Panc1 (cell line): ENCODE measurements at regions not wholly inside any gene's neighbourhood (a gene's known extent, or its start where the extent isn't known, plus 50 kb on each side); places are given as distances from the start of the nearest gene placed in this dataset.

ENCODE experiments used
- POLR2AphosphoS5 ChIP-seq: IDR thresholded peaks from 2 replicates; pipeline ENCODE4 v1.6.1; 2012; ENCODE audit warnings: mild to moderate bottlenecking, low read depth, low read length, moderate library complexity
- SIN3A ChIP-seq: IDR thresholded peaks from 2 replicates; pipeline ENCODE4 v1.6.1; 2012; ENCODE audit warnings: low read depth, mild to moderate bottlenecking, low read length, moderate library complexity, borderline replicate concordance; ENCODE audit not compliant: insufficient read depth
- TCF7L2 ChIP-seq: IDR thresholded peaks from 2 replicates; pipeline ENCODE4 v1.6.1; 2011; ENCODE audit warnings: mild to moderate bottlenecking, low read depth, low read length, inconsistent platforms
- TF ChIP-seq, protein P1 (sequence below), 2 experiments: IDR thresholded peaks; 2 replicates each; pipeline ENCODE4 v1.6.1; 2011 to 2012; ENCODE audit warnings: low read depth in 2 of 2, control low read depth in 1 of 2, low read length in 1 of 2, mild to moderate bottlenecking in 1 of 2, moderate library complexity in 1 of 2; ENCODE audit not compliant: insufficient read depth in 1 of 2
- TF ChIP-seq, protein P2 (sequence below): fragments of 450-650 bp; IDR thresholded peaks from 2 replicates; pipeline ENCODE4 v1.5.1; 2017; ENCODE audit warnings: mild to moderate bottlenecking

GRCh38 chr5:104815212-104815611 is 1252.6 kb upstream of the NUDT12 start:
- TF ChIP-seq POLR2AphosphoS5 (no peak), TCF7L2 (no peak), SIN3A (no peak)
- TF ChIP-seq, protein P1, sequence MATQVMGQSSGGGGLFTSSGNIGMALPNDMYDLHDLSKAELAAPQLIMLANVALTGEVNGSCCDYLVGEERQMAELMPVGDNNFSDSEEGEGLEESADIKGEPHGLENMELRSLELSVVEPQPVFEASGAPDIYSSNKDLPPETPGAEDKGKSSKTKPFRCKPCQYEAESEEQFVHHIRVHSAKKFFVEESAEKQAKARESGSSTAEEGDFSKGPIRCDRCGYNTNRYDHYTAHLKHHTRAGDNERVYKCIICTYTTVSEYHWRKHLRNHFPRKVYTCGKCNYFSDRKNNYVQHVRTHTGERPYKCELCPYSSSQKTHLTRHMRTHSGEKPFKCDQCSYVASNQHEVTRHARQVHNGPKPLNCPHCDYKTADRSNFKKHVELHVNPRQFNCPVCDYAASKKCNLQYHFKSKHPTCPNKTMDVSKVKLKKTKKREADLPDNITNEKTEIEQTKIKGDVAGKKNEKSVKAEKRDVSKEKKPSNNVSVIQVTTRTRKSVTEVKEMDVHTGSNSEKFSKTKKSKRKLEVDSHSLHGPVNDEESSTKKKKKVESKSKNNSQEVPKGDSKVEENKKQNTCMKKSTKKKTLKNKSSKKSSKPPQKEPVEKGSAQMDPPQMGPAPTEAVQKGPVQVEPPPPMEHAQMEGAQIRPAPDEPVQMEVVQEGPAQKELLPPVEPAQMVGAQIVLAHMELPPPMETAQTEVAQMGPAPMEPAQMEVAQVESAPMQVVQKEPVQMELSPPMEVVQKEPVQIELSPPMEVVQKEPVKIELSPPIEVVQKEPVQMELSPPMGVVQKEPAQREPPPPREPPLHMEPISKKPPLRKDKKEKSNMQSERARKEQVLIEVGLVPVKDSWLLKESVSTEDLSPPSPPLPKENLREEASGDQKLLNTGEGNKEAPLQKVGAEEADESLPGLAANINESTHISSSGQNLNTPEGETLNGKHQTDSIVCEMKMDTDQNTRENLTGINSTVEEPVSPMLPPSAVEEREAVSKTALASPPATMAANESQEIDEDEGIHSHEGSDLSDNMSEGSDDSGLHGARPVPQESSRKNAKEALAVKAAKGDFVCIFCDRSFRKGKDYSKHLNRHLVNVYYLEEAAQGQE (IDR thresholded peaks at IDR 0.05; ENCODE audit: insufficient read depth in 1 of 2, low read depth in 2 of 2, low read length in 1 of 2), result no peak
- TF ChIP-seq, protein P2, sequence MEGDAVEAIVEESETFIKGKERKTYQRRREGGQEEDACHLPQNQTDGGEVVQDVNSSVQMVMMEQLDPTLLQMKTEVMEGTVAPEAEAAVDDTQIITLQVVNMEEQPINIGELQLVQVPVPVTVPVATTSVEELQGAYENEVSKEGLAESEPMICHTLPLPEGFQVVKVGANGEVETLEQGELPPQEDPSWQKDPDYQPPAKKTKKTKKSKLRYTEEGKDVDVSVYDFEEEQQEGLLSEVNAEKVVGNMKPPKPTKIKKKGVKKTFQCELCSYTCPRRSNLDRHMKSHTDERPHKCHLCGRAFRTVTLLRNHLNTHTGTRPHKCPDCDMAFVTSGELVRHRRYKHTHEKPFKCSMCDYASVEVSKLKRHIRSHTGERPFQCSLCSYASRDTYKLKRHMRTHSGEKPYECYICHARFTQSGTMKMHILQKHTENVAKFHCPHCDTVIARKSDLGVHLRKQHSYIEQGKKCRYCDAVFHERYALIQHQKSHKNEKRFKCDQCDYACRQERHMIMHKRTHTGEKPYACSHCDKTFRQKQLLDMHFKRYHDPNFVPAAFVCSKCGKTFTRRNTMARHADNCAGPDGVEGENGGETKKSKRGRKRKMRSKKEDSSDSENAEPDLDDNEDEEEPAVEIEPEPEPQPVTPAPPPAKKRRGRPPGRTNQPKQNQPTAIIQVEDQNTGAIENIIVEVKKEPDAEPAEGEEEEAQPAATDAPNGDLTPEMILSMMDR, result no peak
